B cell (primary cell): ENCODE measurements at regions not wholly inside any gene's neighbourhood (a gene's known extent, or its start where the extent isn't known, plus 50 kb on each side); places are given as distances from the start of the nearest gene placed in this dataset.

ENCODE experiments used
- CTCF ChIP-seq: fragments of 200-600 bp; IDR thresholded peaks from one replicate; pipeline ENCODE4 v1.8.0; 2022; ENCODE audit warnings: antibody characterized with exemption, mild to moderate bottlenecking
- EZH2 ChIP-seq: IDR thresholded peaks from 2 replicates; pipeline ENCODE4 v1.6.1; 2012; ENCODE audit warnings: borderline replicate concordance, low read depth, mild to moderate bottlenecking, moderate library complexity, low read length; ENCODE audit not compliant: insufficient read depth, poor library complexity, severe bottlenecking

- no peak for TF ChIP-seq EZH2
- TF ChIP-seq CTCF = no peak
These were observed 541.1 kb downstream of the EFNB2 start for GRCh38 chr13:105994340-105994739.
